Stomach (tissue), 8 donors: ENCODE measurements at regions not wholly inside any gene's neighbourhood (a gene's known extent, or its start where the extent isn't known, plus 50 kb on each side); places are given as distances from the start of the nearest gene placed in this dataset.

ENCODE experiments used
- DNase-seq, 2 donors: peaks; one replicate each; pipeline versions ENCODE4 v3.0.0 to v3.0.0-alpha.2; 2013 to 2019
- H3K27ac ChIP-seq, 5 donors: fragments of 200-600 bp in 4 of 5; sonication (generic) in 4 of 5; one replicate each; pipeline ENCODE4 v1.5.1; 2013 to 2019; ENCODE audit warnings: mild to moderate bottlenecking in 1 of 5, moderate library complexity in 1 of 5
- H3K27me3 ChIP-seq, 3 donors: fragments of 200-600 bp; sonication (generic); one replicate each; pipeline ENCODE4 v1.5.1; 2017 to 2019; ENCODE audit warnings: mixed run types in 1 of 3
- H3K36me3 ChIP-seq, 4 donors: fragments of 200-600 bp; sonication (generic); 1 replicate in 3 of 4; 2 replicates in 1 of 4; pipeline ENCODE4 v1.5.1; 2016 to 2019
- H3K4me1 ChIP-seq, 4 donors: fragments of 200-600 bp; sonication (generic); one replicate each; pipeline ENCODE4 v1.5.1; 2016 to 2019
- H3K4me3 ChIP-seq, 4 donors: fragments of 200-600 bp; sonication (generic) in 3 of 4; one replicate each; pipeline ENCODE4 v1.5.1; 2016 to 2019; ENCODE audit warnings: mild to moderate bottlenecking in 1 of 4
- H3K9me3 ChIP-seq, 4 donors: fragments of 200-600 bp; sonication (generic); one replicate each; pipeline ENCODE4 v1.5.1; 2016 to 2019
- CTCF ChIP-seq, 7 experiments: fragments of 450-650 bp in 4 of 7; fragments of 200-600 bp in 3 of 7; sonication (generic) in 3 of 7; IDR thresholded peaks; one replicate each; pipeline ENCODE4 v1.5.1; 2016 to 2019; ENCODE audit warnings: antibody characterized with exemption in 7 of 7, control low read depth in 2 of 7, mild to moderate bottlenecking in 1 of 7
- EP300 ChIP-seq: sonication (generic); formaldehyde crosslinking; IDR thresholded peaks from one replicate; pipeline ENCODE4 v1.6.1; 2017; ENCODE audit warnings: antibody characterized with exemption
- POLR2A ChIP-seq, 4 donors: fragments of 450-650 bp; IDR thresholded peaks; one replicate each; pipeline ENCODE4 v1.6.1; 2016; ENCODE audit warnings: antibody characterized with exemption in 4 of 4, control low read depth in 2 of 4, mild to moderate bottlenecking in 1 of 4, moderate library complexity in 1 of 4
- POLR2AphosphoS5 ChIP-seq, 3 donors: sonication (generic); formaldehyde crosslinking; IDR thresholded peaks; one replicate each; pipeline ENCODE4 v1.6.1; 2016; ENCODE audit warnings: antibody characterized with exemption in 3 of 3
- WGBS, 5 donors: extraction: QIAGEN DNeasy Blood & Tissue Kit in 3 of 5; methylation state at CpG; one replicate each; pipeline versions ENCODE4 v1.1.5 to v1.1.7; 2013 to 2018; 5-methylcytosine and 5-hydroxymethylcytosine counted together
- intact Hi-C: fragments of 100-400 bp; cut with DNase I; formaldehyde crosslinking; loops from one replicate; pipeline ENCODE4 v1.15.1; 2023; ENCODE audit warnings: low total_unique reads
- donor health status: healthy with polysubstance abuse.
- donor health status: Bipolar disorder and iron deficiency.
- donor health status: healthy.

- Histone ChIP-seq H3K4me1 (no peaks in the 10 kb centered on the region), H3K27ac (no peak overlapping the region), H3K4me3 (no peak overlapping the region), H3K27me3 (no peaks in the 10 kb centered on the region), H3K9me3 (no peaks in the 10 kb centered on the region), H3K36me3 (no peaks in the 10 kb centered on the region)
- TF ChIP-seq POLR2AphosphoS5 (IDR thresholded peaks at IDR 0.05) (no peak), EP300 (no peak), POLR2A (IDR thresholded peaks at IDR 0.05) (no peak), CTCF (IDR thresholded peaks at IDR 0.05) (no peak)
- intact Hi-C loops, result no loop called here
- DNase-seq, result no peak
Measured at GRCh38 chr11:130700092-130700491, 216.2 kb downstream of the SNX19 start.

GRCh38 chr11:130703489-130704190 lies 212.6 kb downstream of the SNX19 start:
- peak overlapping the region in 3 of 5 donors; percentile 22 to 39 (median 31) for H3K27ac ChIP-seq
- intact Hi-C loops, result no loop called here
- no peaks in the 10 kb centered on the region for H3K27me3 ChIP-seq
- H3K9me3 ChIP-seq, result no peaks in the 10 kb centered on the region
- WGBS, 5 donors, result 63 to 77% (median 69%) methylated on average over 6 to 9 of the region's 9 CpGs
- H3K4me3 ChIP-seq, result no peak overlapping the region
- DNase-seq, result no peak
- peaks cover 0 to 14% (median 7%) of the 10 kb centered on the region in 4 donors for H3K4me1 ChIP-seq
- no peaks in the 10 kb centered on the region for H3K36me3 ChIP-seq
- TF ChIP-seq CTCF (IDR thresholded peaks at IDR 0.05), result no peak
- TF ChIP-seq POLR2A (IDR thresholded peaks at IDR 0.05), result no peak
- TF ChIP-seq EP300, result no peak
- no peak for TF ChIP-seq POLR2AphosphoS5 (IDR thresholded peaks at IDR 0.05)

GRCh38 chr11:130705670-130706421 lies 210.4 kb downstream of the SNX19 start:
- H3K27ac ChIP-seq, result peak overlapping the region in 1 of 5 donors; percentile 15
- no peak overlapping the region for H3K4me3 ChIP-seq
- no peak for DNase-seq
- peaks cover 0 to 14% (median 7%) of the 10 kb centered on the region in 4 donors for H3K4me1 ChIP-seq
- 58 to 64% (median 60%) methylated on average over 5 of the region's 5 CpGs for WGBS, 5 donors
- H3K9me3 ChIP-seq, result no peaks in the 10 kb centered on the region
- no peaks in the 10 kb centered on the region for H3K27me3 ChIP-seq
- no peaks in the 10 kb centered on the region for H3K36me3 ChIP-seq
- no peak for TF ChIP-seq CTCF (IDR thresholded peaks at IDR 0.05)
- TF ChIP-seq POLR2AphosphoS5 (IDR thresholded peaks at IDR 0.05), result no peak
- no peak for TF ChIP-seq EP300
- TF ChIP-seq POLR2A (IDR thresholded peaks at IDR 0.05), result no peak
- intact Hi-C loops, result no loop called here

- H3K36me3 ChIP-seq, result no peaks in the 10 kb centered on the region
- H3K9me3 ChIP-seq, result no peaks in the 10 kb centered on the region
- H3K27ac ChIP-seq, result no peak overlapping the region
- TF ChIP-seq CTCF (IDR thresholded peaks at IDR 0.05) (no peak), POLR2A (IDR thresholded peaks at IDR 0.05) (no peak), POLR2AphosphoS5 (IDR thresholded peaks at IDR 0.05) (no peak), EP300 (no peak)
- WGBS, 5 donors, result 87 to 96% (median 92%) methylated on average over 5 of the region's 5 CpGs
- H3K4me3 ChIP-seq, result no peak overlapping the region
- no peak for DNase-seq
- H3K27me3 ChIP-seq, result no peaks in the 10 kb centered on the region
- peaks cover 0 to 14% (median 7%) of the 10 kb centered on the region in 4 donors for H3K4me1 ChIP-seq
- intact Hi-C loops, result no loop called here
Measured at GRCh38 chr11:130706572-130706971, 209.7 kb downstream of the SNX19 start.
